ENCODE measurements at regions not wholly inside any gene's neighbourhood (a gene's known extent, or its start where the extent isn't known, plus 50 kb on each side); places are given as distances from the start of the nearest gene placed in this dataset.

DNA sequence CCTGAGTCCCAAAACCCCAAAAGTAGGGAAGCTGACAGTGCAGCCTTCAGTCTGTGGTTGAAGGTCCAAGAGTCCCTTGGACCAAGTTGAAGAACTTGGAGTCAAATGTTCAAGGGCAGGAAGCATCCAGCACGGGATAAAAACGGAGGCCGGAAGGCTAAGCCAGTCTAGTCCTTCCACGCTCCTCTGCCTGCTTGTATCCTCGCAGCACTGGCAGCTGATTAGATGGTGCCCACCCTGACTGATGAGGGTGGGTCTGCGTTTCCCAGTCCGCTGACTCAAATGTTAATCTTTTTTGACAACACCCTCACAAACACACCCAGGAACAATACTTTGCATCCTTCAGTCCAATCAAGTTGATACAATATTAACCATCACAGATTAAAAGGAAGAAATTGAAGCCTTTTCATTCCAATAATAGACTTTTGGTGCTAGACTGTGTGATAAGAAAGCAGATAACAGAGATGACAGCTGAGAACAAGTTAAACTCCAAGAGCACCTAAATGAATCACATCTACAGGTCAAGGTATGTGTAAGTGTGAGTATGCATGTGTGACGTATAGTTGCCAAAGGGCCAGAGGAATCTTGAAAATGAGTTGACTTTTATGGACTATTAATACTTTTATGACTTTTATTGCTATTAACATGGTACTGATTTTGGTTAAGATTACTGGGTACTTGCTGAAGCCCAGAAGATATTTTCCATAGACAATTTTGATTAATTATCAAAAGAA is 933.5 kb upstream of the SOX9 start:
- Histone ChIP-seq H2AFZ (ENCODE audit: low read length) (no peak overlapping the region), H4K20me1 (ENCODE audit: insufficient read depth, low read length) (no peaks in the 10 kb centered on the region), H3K27ac (ENCODE audit: low read depth, low read length, poor library complexity, severe bottlenecking) (no peak overlapping the region), H3K9me2 (ENCODE audit: low read depth, low read length) (no peaks in the 10 kb centered on the region), H3K9me3 (ENCODE audit: low read length) (no peaks in the 10 kb centered on the region), H3K36me3 (ENCODE audit: insufficient read depth, low read length) (no peaks in the 10 kb centered on the region), H3K4me1 (ENCODE audit: insufficient read depth, low read length, severe bottlenecking) (no peaks in the 10 kb centered on the region), H3F3A (ENCODE audit: insufficient read depth, low read length) (no peaks in the 10 kb centered on the region; the same call in 1 of the 2 replicates), H3K4me3 (ENCODE audit: low read depth, low read length, poor library complexity, severe bottlenecking) (no peak overlapping the region), H3K27me3 (ENCODE audit: insufficient read depth, low read length) (no peaks in the 10 kb centered on the region), H3K9ac (ENCODE audit: low read length) (no peak overlapping the region), H3K4me2 (ENCODE audit: low read length) (no peak overlapping the region), H3K79me2 (ENCODE audit: insufficient read depth, low read length) (no peaks in the 10 kb centered on the region)
- no peak for TF ChIP-seq CTCF (IDR thresholded peaks at IDR 0.05; ENCODE audit: low read length)

- no peak overlapping the region for H3K27ac ChIP-seq (ENCODE audit: low read depth, low read length, poor library complexity, severe bottlenecking)
- TF ChIP-seq EZH2 (IDR thresholded peaks at IDR 0.05; ENCODE audit: borderline replicate concordance, low read length), result no peak
- TF ChIP-seq CTCF (IDR thresholded peaks at IDR 0.05; ENCODE audit: low read length), result no peak
These were observed 931.9 kb upstream of the SOX9 start for GRCh38 chr17:71188811-71189492.

DNA sequence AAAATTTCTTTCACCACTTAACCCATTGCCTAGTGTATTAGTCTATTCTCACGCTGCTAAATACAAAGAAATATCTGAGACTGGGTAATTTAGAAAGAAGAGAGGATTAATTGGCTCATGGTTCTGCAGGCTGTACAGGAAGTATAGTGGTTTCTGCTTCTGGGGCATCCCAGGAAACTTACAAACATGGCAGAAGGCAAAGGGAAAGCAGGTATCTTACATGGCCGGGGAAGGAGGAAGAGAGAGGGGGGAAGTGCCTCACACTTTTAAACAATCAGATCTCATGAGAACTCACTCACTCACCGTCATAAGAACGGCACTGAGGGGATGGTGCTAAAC is 931.4 kb upstream of the SOX9 start:
- Histone ChIP-seq H3K9me2 (ENCODE audit: low read depth, low read length) (no peaks in the 10 kb centered on the region), H3K36me3 (ENCODE audit: insufficient read depth, low read length) (no peaks in the 10 kb centered on the region), H4K20me1 (ENCODE audit: insufficient read depth, low read length) (no peaks in the 10 kb centered on the region), H3K9ac (ENCODE audit: low read length) (no peak overlapping the region), H3K27ac (ENCODE audit: low read depth, low read length, poor library complexity, severe bottlenecking) (no peak overlapping the region), H3F3A (ENCODE audit: insufficient read depth, low read length) (no peaks in the 10 kb centered on the region), H2AFZ (ENCODE audit: low read length) (no peak overlapping the region), H3K4me1 (ENCODE audit: insufficient read depth, low read length, severe bottlenecking) (no peaks in the 10 kb centered on the region), H3K79me2 (ENCODE audit: insufficient read depth, low read length) (no peaks in the 10 kb centered on the region), H3K4me2 (ENCODE audit: low read length) (no peak overlapping the region), H3K4me3 (ENCODE audit: low read depth, low read length, poor library complexity, severe bottlenecking) (no peak overlapping the region), H3K27me3 (ENCODE audit: insufficient read depth, low read length) (no peaks in the 10 kb centered on the region), H3K9me3 (ENCODE audit: low read length) (no peaks in the 10 kb centered on the region)
- TF ChIP-seq EZH2 (IDR thresholded peaks at IDR 0.05; ENCODE audit: borderline replicate concordance, low read length), result no peak
- no peak for TF ChIP-seq CTCF (IDR thresholded peaks at IDR 0.05; ENCODE audit: low read length)

More at GRCh38 chr17:71188811-71189492, 931.9 kb upstream of the SOX9 start:
- Histone ChIP-seq H4K20me1 (ENCODE audit: insufficient read depth, low read length) (no peaks in the 10 kb centered on the region), H3K9me3 (ENCODE audit: low read length) (no peaks in the 10 kb centered on the region), H3K4me2 (ENCODE audit: low read length) (no peak overlapping the region), H3K27me3 (ENCODE audit: insufficient read depth, low read length) (no peaks in the 10 kb centered on the region), H3K79me2 (ENCODE audit: insufficient read depth, low read length) (no peaks in the 10 kb centered on the region), H3F3A (ENCODE audit: insufficient read depth, low read length) (no peaks in the 10 kb centered on the region; the same call in 1 of the 2 replicates), H3K4me3 (ENCODE audit: low read depth, low read length, poor library complexity, severe bottlenecking) (no peak overlapping the region), H2AFZ (ENCODE audit: low read length) (no peak overlapping the region), H3K36me3 (ENCODE audit: insufficient read depth, low read length) (no peaks in the 10 kb centered on the region), H3K4me1 (ENCODE audit: insufficient read depth, low read length, severe bottlenecking) (no peaks in the 10 kb centered on the region), H3K9ac (ENCODE audit: low read length) (no peak overlapping the region), H3K9me2 (ENCODE audit: low read depth, low read length) (no peaks in the 10 kb centered on the region)

Measured in OCI-LY1 (cell line).